ENCODE measurements at regions not wholly inside any gene's neighbourhood (a gene's known extent, or its start where the extent isn't known, plus 50 kb on each side); places are given as distances from the start of the nearest gene placed in this dataset.
A peak's percentile ranks its signal among the peaks of the same experiment; 100 is the strongest.

DNA sequence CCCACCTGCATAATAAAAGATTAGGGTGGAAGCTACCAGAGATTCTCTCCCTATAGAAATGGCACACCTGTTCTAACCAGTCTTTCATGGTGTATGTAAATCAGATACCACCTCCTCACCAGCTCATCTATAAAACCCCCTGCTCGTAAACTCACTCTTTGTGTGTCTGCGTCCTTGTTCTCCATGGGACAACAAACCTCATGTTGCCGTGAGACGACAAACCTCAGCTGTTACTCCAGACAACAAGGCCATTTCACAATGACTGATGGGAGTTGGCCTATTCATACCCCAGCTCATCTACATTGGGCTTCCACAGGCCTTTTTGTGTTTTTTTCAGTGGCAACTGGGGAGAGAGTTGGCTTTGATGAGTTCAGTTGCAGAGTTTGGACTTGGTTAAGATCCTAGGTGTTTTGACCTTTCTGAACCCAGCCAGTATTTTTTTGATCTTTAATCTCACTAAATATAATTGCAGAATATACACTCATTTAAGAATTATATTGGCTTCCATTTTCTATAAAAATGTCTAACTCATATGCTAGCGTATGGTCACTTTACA, 96.6 kb upstream of the LRIG1 start:
- Mint-ChIP-seq H3K4me3 (no peak overlapping the region), H3K36me3 (no peaks in the 10 kb centered on the region), H3K27ac (peak overlapping the region in 1 of 8 donors; percentile 76), H3K27me3 (peaks cover 14 to 46% of the 10 kb centered on the region in 2 donors), H3K9me3 (no peaks in the 10 kb centered on the region), H3K4me1 (peaks cover 0 to 3% (median 0%) of the 10 kb centered on the region in 3 donors)
- ChIA-PET POLR2A (no interaction called here), CTCF (interaction anchor here (1.1 kb wide), 1 partner anchor 189 kb away, joined by 4 read pairs; no protein-coding TSS in a partner anchor)
- Histone ChIP-seq H3K36me3 (ENCODE audit: insufficient read depth, low read length) (no peaks in the 10 kb centered on the region), H3K4me1 (ENCODE audit: insufficient read depth, low read length) (no peaks in the 10 kb centered on the region), H3K4me3 (ENCODE audit: low read length) (no peak overlapping the region), H3K27me3 (ENCODE audit: insufficient read depth, low read length, poor library complexity, severe bottlenecking) (peaks cover 6% of the 10 kb centered on the region), H3K27ac (ENCODE audit: low read depth, low read length) (no peak overlapping the region), H3K9me3 (ENCODE audit: low read length) (no peaks in the 10 kb centered on the region)
- DNase-seq = no peak

DNA sequence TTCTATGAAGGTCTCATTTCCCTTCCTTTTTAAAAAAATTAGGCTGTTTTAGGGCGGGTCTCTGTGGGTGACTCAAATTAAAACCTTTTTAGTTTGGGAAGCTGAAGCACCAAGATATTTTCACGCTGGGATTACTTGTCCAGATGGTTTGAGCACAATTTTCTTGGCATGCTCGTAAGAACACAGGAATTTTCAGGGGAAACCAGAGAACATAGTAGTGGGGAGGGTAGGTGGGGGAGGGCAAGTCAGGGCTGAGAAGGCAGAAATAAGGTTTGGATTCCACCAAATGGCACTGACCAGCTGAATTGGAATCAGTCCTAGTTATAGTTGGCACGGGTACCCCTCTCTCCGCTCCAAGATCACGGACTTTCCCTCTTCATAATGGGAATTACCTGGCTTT, 97.3 kb upstream of the LRIG1 start:
- H3K4me1 Mint-ChIP-seq = peaks cover 3 to 11% (median 5%) of the 10 kb centered on the region in 3 donors
- H3K9me3 ChIP-seq (ENCODE audit: low read length) = no peaks in the 10 kb centered on the region
- ChIA-PET CTCF (no interaction called here), POLR2A (no interaction called here)
- H3K4me1 ChIP-seq (ENCODE audit: insufficient read depth, low read length) = peaks cover 5% of the 10 kb centered on the region
- no peaks in the 10 kb centered on the region for H3K36me3 Mint-ChIP-seq
- no peak overlapping the region for H3K4me3 ChIP-seq (ENCODE audit: low read length)
- no peak overlapping the region for H3K27ac ChIP-seq (ENCODE audit: low read depth, low read length)
- H3K27ac Mint-ChIP-seq = no peak overlapping the region
- no peak for DNase-seq
- H3K9me3 Mint-ChIP-seq = no peaks in the 10 kb centered on the region
- H3K4me3 Mint-ChIP-seq = no peak overlapping the region
- no peaks in the 10 kb centered on the region for H3K36me3 ChIP-seq (ENCODE audit: insufficient read depth, low read length)
- H3K27me3 Mint-ChIP-seq = peaks cover 14 to 49% of the 10 kb centered on the region in 2 donors
- H3K27me3 ChIP-seq (ENCODE audit: insufficient read depth, low read length, poor library complexity, severe bottlenecking) = peaks cover 5% of the 10 kb centered on the region

- no peak overlapping the region for H3K27ac Mint-ChIP-seq
- POLR2A ChIA-PET = no interaction called here
These were observed 101.4 kb upstream of the LRIG1 start for GRCh38 chr3:66602237-66602636.

DNA sequence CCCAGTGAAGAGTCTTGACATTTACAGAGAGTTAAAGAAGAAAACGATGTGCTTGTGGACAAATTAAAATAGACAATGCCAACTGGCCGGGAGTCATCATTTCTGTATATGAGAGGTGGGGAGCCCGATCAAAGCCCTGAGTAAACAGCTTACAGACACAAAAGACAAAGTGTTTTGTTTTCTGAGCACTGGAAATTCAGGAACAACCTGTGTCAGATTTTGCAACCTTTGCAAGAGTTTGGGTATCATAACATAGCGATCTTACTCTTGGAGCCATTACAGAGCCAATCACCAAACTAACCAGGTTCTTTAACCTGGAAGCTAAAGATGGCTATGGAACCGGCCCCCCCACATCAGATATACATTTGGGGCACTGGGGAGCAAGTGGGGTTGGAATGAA, 101.9 kb upstream of the LRIG1 start:
- CTCF ChIA-PET = no interaction called here
- DNase-seq = no peak
- H3K27me3 ChIP-seq (ENCODE audit: insufficient read depth, low read length, poor library complexity, severe bottlenecking) = no peaks in the 10 kb centered on the region
- Mint-ChIP-seq H3K27me3 (peaks cover 7 to 44% of the 10 kb centered on the region in 2 donors), H3K36me3 (no peaks in the 10 kb centered on the region), H3K9me3 (no peaks in the 10 kb centered on the region), H3K4me3 (no peak overlapping the region), H3K4me1 (peaks cover 4 to 20% (median 9%) of the 10 kb centered on the region in 3 donors), H3K27ac (no peak overlapping the region)
- H3K36me3 ChIP-seq (ENCODE audit: insufficient read depth, low read length) = no peaks in the 10 kb centered on the region
- POLR2A ChIA-PET = no interaction called here
- H3K9me3 ChIP-seq (ENCODE audit: low read length) = no peaks in the 10 kb centered on the region
- H3K27ac ChIP-seq (ENCODE audit: low read depth, low read length) = no peak overlapping the region
- H3K4me1 ChIP-seq (ENCODE audit: insufficient read depth, low read length) = peaks cover 5% of the 10 kb centered on the region
- no peak overlapping the region for H3K4me3 ChIP-seq (ENCODE audit: low read length)

More at GRCh38 chr3:66602237-66602636, 101.4 kb upstream of the LRIG1 start:
- Histone ChIP-seq H3K4me1 (ENCODE audit: insufficient read depth, low read length) (peaks cover 5% of the 10 kb centered on the region), H3K27ac (ENCODE audit: low read depth, low read length) (no peak overlapping the region), H3K4me3 (ENCODE audit: low read length) (no peak overlapping the region), H3K9me3 (ENCODE audit: low read length) (no peaks in the 10 kb centered on the region), H3K27me3 (ENCODE audit: insufficient read depth, low read length, poor library complexity, severe bottlenecking) (no peaks in the 10 kb centered on the region), H3K36me3 (ENCODE audit: insufficient read depth, low read length) (no peaks in the 10 kb centered on the region)
- CTCF ChIA-PET = no interaction called here
- Mint-ChIP-seq H3K9me3 (no peaks in the 10 kb centered on the region), H3K4me1 (peaks cover 4 to 20% (median 9%) of the 10 kb centered on the region in 3 donors), H3K27me3 (peaks cover 7 to 46% of the 10 kb centered on the region in 2 donors), H3K36me3 (no peaks in the 10 kb centered on the region), H3K4me3 (no peak overlapping the region)
- no peak for DNase-seq

GRCh38 chr3:66603151-66603611, 102.4 kb upstream of the LRIG1 start:
- H3K27me3 ChIP-seq (ENCODE audit: insufficient read depth, low read length, poor library complexity, severe bottlenecking) = no peaks in the 10 kb centered on the region
- Mint-ChIP-seq H3K4me3 (peak overlapping the region in 1 of 7 donors; percentile 6), H3K27ac (no peak overlapping the region), H3K36me3 (no peaks in the 10 kb centered on the region), H3K4me1 (peaks cover 4 to 20% (median 9%) of the 10 kb centered on the region in 3 donors), H3K27me3 (peaks cover 5 to 40% of the 10 kb centered on the region in 2 donors), H3K9me3 (no peaks in the 10 kb centered on the region)
- ChIA-PET CTCF (no interaction called here), POLR2A (interaction anchor here (0.6 kb wide), 1 partner anchor 66 kb away, joined by 3 read pairs; no protein-coding TSS in a partner anchor)
- H3K4me1 ChIP-seq (ENCODE audit: insufficient read depth, low read length) = peaks cover 5% of the 10 kb centered on the region
- H3K27ac ChIP-seq (ENCODE audit: low read depth, low read length) = no peak overlapping the region
- H3K36me3 ChIP-seq (ENCODE audit: insufficient read depth, low read length) = no peaks in the 10 kb centered on the region
- no peak for DNase-seq
- no peak overlapping the region for H3K4me3 ChIP-seq (ENCODE audit: low read length)
- no peaks in the 10 kb centered on the region for H3K9me3 ChIP-seq (ENCODE audit: low read length)

- Mint-ChIP-seq H3K36me3 (no peaks in the 10 kb centered on the region), H3K27me3 (peaks cover 7 to 42% of the 10 kb centered on the region in 2 donors), H3K4me1 (peaks cover 4 to 20% (median 9%) of the 10 kb centered on the region in 3 donors), H3K4me3 (no peak overlapping the region), H3K9me3 (peaks cover 0 to under 1% (median 0%) of the 10 kb centered on the region in 5 donors), H3K27ac (no peak overlapping the region)
- Histone ChIP-seq H3K27ac (ENCODE audit: low read depth, low read length) (no peak overlapping the region), H3K4me3 (ENCODE audit: low read length) (no peak overlapping the region), H3K4me1 (ENCODE audit: insufficient read depth, low read length) (peaks cover 5% of the 10 kb centered on the region), H3K27me3 (ENCODE audit: insufficient read depth, low read length, poor library complexity, severe bottlenecking) (no peaks in the 10 kb centered on the region), H3K9me3 (ENCODE audit: low read length) (no peaks in the 10 kb centered on the region), H3K36me3 (ENCODE audit: insufficient read depth, low read length) (no peaks in the 10 kb centered on the region)
- DNase-seq = no peak
- ChIA-PET POLR2A (no interaction called here), CTCF (no interaction called here)
These were observed 103.7 kb upstream of the LRIG1 start for GRCh38 chr3:66604481-66604880.

GRCh38 chr3:66606126-66606525, 105.3 kb upstream of the LRIG1 start:
- Histone ChIP-seq H3K27me3 (ENCODE audit: insufficient read depth, low read length, poor library complexity, severe bottlenecking) (no peaks in the 10 kb centered on the region), H3K9me3 (ENCODE audit: low read length) (no peaks in the 10 kb centered on the region), H3K27ac (ENCODE audit: low read depth, low read length) (no peak overlapping the region), H3K36me3 (ENCODE audit: insufficient read depth, low read length) (no peaks in the 10 kb centered on the region), H3K4me1 (ENCODE audit: insufficient read depth, low read length) (peaks cover 5% of the 10 kb centered on the region), H3K4me3 (ENCODE audit: low read length) (no peak overlapping the region)
- Mint-ChIP-seq H3K27me3 (peaks cover 6 to 28% of the 10 kb centered on the region in 2 donors), H3K4me1 (peaks cover 4 to 20% (median 9%) of the 10 kb centered on the region in 3 donors), H3K27ac (no peak overlapping the region), H3K36me3 (no peaks in the 10 kb centered on the region), H3K9me3 (peaks cover 0 to 1% (median 0%) of the 10 kb centered on the region in 5 donors), H3K4me3 (no peak overlapping the region)
- ChIA-PET POLR2A (no interaction called here), CTCF (no interaction called here)
- DNase-seq = no peak

GRCh38 chr3:66606868-66607267, 106.0 kb upstream of the LRIG1 start:
- ChIA-PET POLR2A (no interaction called here), CTCF (no interaction called here)
- Mint-ChIP-seq H3K9me3 (peaks cover 0 to 1% (median 0%) of the 10 kb centered on the region in 5 donors), H3K27ac (no peak overlapping the region), H3K4me1 (peaks cover 4 to 20% (median 9%) of the 10 kb centered on the region in 3 donors), H3K27me3 (peaks cover 10 to 29% of the 10 kb centered on the region in 2 donors), H3K4me3 (no peak overlapping the region), H3K36me3 (no peaks in the 10 kb centered on the region)
- Histone ChIP-seq H3K36me3 (ENCODE audit: insufficient read depth, low read length) (no peaks in the 10 kb centered on the region), H3K27me3 (ENCODE audit: insufficient read depth, low read length, poor library complexity, severe bottlenecking) (no peaks in the 10 kb centered on the region), H3K27ac (ENCODE audit: low read depth, low read length) (no peak overlapping the region), H3K4me1 (ENCODE audit: insufficient read depth, low read length) (peaks cover 5% of the 10 kb centered on the region), H3K9me3 (ENCODE audit: low read length) (no peaks in the 10 kb centered on the region), H3K4me3 (ENCODE audit: low read length) (no peak overlapping the region)
- DNase-seq = no peak

Data from CD8-positive, alpha-beta memory T cell (primary cell).